NT2/D1 (cell line): ENCODE measurements at regions not wholly inside any gene's neighbourhood (a gene's known extent, or its start where the extent isn't known, plus 50 kb on each side); places are given as distances from the start of the nearest gene placed in this dataset.

Experiments used
- SUZ12 ChIP-seq: IDR thresholded peaks from 2 replicates; pipeline ENCODE4 v1.6.1; 2011; ENCODE audit not compliant: insufficient read length, insufficient read depth; ENCODE audit errors: extremely low read depth
- YY1 ChIP-seq: IDR thresholded peaks from 2 replicates; pipeline ENCODE4 v1.6.1; 2011; ENCODE audit not compliant: insufficient read length, insufficient read depth

DNA sequence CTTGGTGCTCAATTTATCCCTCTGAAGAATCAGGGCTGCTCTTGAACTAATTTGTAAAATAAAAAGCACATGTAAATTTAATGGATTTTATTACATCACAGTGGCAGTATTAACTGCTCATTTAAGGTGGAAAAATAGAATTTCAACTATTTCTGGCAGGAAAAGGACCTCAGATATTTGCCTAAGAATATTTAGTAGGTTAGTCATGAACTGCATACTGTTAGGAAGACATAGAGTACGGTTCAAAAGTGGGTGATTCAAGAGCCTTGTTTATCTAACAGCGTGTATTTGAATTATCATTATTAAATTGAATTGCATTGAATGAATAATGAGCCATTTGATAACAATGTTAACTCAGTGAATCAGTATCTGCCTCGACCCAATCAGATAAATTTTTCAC is 248.8 kb upstream of the PBX1 start:
- TF ChIP-seq SUZ12 (no peak), YY1 (no peak)
